ENCODE measurements at regions not wholly inside any gene's neighbourhood (a gene's known extent, or its start where the extent isn't known, plus 50 kb on each side); places are given as distances from the start of the nearest gene placed in this dataset.
A peak's percentile ranks its signal among the peaks of the same experiment; 100 is the strongest.

DNA sequence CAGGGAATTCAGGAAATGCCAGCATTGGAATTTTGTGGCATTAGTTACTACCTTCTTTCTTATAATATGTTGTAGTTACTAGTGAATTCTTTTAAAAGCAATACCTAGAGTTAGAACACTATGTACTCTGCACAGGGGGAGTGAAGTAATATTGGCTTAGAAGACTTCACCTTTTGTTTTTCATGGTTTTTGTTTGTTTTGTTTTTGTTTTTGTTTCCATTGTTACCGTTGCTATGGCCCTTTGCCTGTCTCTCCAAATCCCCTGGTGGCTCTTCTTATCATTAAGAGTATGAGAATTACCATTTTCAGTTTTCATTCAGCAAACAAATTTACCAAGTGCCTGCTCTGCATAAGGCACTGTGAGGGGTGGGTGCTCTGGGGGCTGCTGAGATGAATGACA is 160.1 kb downstream of the HAUS1 start:
- peaks cover 39% of the 10 kb centered on the region for H3K36me3 Mint-ChIP-seq (ENCODE audit: low read depth)
- no peaks in the 10 kb centered on the region for H3K27me3 Mint-ChIP-seq (ENCODE audit: low read depth)
- H3K4me3 Mint-ChIP-seq = no peak overlapping the region
- peaks cover 51% of the 10 kb centered on the region for H3K4me1 Mint-ChIP-seq (ENCODE audit: low read depth)
- DNase-seq (ENCODE audit: low spot score) = no peak
- H3K9me3 Mint-ChIP-seq = no peaks in the 10 kb centered on the region
- H3K27ac Mint-ChIP-seq = peak overlapping the region; percentile 21

DNA sequence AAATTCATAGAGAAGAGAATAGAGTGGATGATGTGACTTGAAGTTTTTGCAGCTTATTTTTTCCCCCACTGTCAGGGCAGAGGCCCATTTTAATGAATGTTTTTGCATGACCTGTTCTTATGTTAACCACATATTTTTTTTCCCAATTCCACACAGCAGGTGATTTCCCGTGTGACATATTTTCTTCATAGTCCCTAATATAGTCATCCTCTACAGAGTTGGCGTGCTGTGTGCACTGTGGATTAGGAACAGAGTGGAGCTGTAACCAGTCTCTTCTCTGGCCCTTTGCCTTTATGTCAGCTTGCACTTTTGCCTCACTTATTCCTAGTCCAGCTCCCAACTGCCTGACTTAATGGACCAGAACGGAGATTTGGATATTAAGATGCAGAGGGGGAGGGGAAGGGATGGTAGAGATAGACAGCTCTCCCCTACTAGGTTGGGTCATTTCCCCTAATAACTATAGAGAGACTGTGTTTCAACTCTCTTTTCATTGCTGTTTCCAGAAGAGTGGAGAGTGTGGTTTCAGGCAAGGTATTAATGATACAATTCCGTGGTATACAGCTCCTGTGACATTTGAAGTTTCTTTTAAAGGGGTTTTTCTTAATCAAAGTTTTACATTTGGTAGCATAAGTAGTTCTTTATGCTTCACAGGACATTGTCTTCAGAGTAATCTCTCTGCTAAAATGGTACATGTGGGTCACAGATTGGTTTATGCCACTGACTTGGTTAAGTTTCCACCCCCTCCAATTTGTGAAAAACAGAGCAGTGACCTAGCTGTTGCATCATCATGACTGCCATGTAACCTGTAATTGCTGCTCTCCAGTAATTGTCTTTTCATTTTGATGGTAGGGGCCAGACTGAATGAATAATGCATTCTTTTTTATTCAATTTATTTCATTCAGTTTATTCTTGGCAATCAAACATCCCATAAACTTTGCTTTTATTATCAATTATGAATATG is 161.3 kb downstream of the HAUS1 start:
- no peak for DNase-seq (ENCODE audit: low spot score)
- Mint-ChIP-seq H3K27me3 (ENCODE audit: low read depth) (no peaks in the 10 kb centered on the region), H3K27ac (no peak overlapping the region), H3K4me3 (no peak overlapping the region), H3K4me1 (ENCODE audit: low read depth) (peaks cover 46% of the 10 kb centered on the region), H3K9me3 (no peaks in the 10 kb centered on the region), H3K36me3 (ENCODE audit: low read depth) (peaks cover 37% of the 10 kb centered on the region)

DNA sequence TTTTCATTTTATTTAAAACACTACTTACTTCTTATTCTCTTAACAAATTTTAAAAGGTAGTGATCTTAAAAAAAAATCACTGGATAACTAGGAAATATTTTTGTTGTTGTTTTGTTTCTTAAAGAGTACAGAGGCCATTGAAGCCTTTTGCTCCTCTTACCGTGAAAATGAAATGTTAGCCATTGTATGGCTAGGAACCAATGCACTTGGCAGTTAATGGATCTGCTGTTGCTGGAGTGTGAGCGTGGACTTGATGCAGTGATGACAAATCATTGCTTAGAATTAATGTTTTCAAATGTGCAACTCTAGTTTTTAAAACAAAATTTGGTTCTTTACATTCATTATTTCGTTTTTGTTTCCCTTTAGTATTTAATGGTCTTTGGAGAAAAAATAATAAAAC is 162.3 kb downstream of the HAUS1 start:
- H3K4me3 Mint-ChIP-seq = no peak overlapping the region
- no peak overlapping the region for H3K27ac Mint-ChIP-seq
- H3K27me3 Mint-ChIP-seq (ENCODE audit: low read depth) = no peaks in the 10 kb centered on the region
- DNase-seq (ENCODE audit: low spot score) = no peak
- H3K36me3 Mint-ChIP-seq (ENCODE audit: low read depth) = peaks cover 39% of the 10 kb centered on the region
- peaks cover 44% of the 10 kb centered on the region for H3K4me1 Mint-ChIP-seq (ENCODE audit: low read depth)
- H3K9me3 Mint-ChIP-seq = no peaks in the 10 kb centered on the region

DNA sequence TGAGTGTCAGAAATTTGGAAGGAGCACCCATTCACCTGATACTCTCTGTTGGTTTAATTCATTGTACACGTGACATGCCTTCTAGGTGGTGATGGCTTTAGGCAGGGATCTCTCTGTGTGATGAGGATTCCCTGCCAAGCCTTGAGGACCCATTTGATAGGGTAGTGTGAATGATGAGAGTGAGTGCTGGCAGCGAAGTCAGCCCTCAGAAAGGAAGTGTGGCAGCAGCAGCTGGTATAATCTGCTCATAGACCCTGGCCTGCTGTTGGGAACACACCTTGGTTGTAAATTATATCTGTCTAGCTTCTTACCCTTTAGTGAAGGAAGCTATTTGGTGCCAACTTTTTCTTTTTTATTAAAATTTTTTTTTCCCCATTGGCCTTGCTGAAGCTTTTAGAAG is 164.5 kb downstream of the HAUS1 start:
- DNase-seq (ENCODE audit: low spot score) = no peak
- Mint-ChIP-seq H3K4me1 (ENCODE audit: low read depth) (peaks cover 30% of the 10 kb centered on the region), H3K36me3 (ENCODE audit: low read depth) (peaks cover 37% of the 10 kb centered on the region), H3K27ac (peak overlapping the region; percentile 17), H3K27me3 (ENCODE audit: low read depth) (no peaks in the 10 kb centered on the region), H3K4me3 (no peak overlapping the region), H3K9me3 (no peaks in the 10 kb centered on the region)

DNA sequence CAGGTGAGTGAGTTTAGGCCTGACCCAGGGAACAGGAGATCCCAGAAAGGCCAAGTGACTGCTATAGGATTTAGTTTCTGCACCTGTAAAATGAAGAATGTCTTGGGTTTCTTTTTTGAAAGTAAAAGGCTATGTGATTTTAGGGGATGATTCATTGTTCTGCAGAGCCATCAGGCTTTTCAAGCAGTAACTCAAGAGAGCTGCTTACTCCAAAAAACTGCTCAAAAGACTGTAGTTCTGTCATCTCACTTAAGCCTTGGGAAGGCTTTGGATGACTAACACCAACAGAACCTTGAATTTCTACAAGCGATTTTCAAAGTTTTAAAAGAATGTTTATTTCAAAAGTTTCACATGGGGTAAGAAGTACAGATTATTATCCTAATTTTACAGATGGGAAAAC is 165.1 kb downstream of the HAUS1 start:
- DNase-seq (ENCODE audit: low spot score) = no peak
- H3K36me3 Mint-ChIP-seq (ENCODE audit: low read depth) = peaks cover 31% of the 10 kb centered on the region
- H3K27ac Mint-ChIP-seq = no peak overlapping the region
- H3K27me3 Mint-ChIP-seq (ENCODE audit: low read depth) = no peaks in the 10 kb centered on the region
- H3K9me3 Mint-ChIP-seq = no peaks in the 10 kb centered on the region
- peak overlapping the region; percentile 1 for H3K4me3 Mint-ChIP-seq
- H3K4me1 Mint-ChIP-seq (ENCODE audit: low read depth) = peaks cover 29% of the 10 kb centered on the region

DNA sequence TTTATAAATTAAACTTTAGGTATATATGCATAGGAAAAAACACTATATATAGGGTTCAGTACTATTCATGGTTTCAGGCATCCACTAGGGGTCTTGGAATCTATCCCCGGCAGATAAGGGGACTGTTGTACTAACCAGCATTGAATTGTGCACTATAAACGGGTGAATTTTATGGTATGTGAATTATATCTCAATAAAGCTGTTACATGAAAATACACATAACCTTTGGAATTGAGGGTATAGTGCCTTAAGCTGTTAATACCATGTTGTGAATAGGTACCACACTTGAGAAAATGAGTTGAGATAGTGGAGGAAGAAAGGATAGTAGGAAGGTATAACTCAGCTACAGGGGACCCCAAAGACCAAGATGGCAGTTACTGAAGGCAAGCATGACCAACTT is 167.3 kb downstream of the HAUS1 start:
- no peak overlapping the region for H3K4me3 Mint-ChIP-seq
- no peaks in the 10 kb centered on the region for H3K27me3 Mint-ChIP-seq (ENCODE audit: low read depth)
- H3K4me1 Mint-ChIP-seq (ENCODE audit: low read depth) = peaks cover 22% of the 10 kb centered on the region
- no peak for DNase-seq (ENCODE audit: low spot score)
- peaks cover 19% of the 10 kb centered on the region for H3K36me3 Mint-ChIP-seq (ENCODE audit: low read depth)
- H3K9me3 Mint-ChIP-seq = no peaks in the 10 kb centered on the region
- no peak overlapping the region for H3K27ac Mint-ChIP-seq

DNA sequence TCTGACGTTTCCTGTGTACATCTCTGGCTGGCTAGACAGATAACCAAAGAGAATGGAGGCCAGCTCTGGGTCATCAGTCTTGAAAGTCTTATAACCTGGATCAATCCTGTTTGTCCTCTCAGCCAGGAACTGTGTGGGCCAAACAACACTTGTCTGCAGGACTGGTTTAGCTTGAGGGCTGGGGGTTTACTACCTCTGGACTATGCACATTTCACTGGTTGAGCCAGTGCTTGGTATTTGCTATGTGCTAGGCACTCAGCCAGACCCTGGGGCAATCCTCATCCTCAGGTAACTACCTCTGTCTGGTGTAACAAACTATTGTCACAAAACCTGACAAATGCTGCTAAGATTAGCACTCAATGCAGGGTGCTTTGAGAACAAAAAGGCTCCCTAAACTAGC is 169.7 kb downstream of the HAUS1 start:
- Mint-ChIP-seq H3K27me3 (ENCODE audit: low read depth) (no peaks in the 10 kb centered on the region), H3K9me3 (no peaks in the 10 kb centered on the region), H3K27ac (no peak overlapping the region)

DNA sequence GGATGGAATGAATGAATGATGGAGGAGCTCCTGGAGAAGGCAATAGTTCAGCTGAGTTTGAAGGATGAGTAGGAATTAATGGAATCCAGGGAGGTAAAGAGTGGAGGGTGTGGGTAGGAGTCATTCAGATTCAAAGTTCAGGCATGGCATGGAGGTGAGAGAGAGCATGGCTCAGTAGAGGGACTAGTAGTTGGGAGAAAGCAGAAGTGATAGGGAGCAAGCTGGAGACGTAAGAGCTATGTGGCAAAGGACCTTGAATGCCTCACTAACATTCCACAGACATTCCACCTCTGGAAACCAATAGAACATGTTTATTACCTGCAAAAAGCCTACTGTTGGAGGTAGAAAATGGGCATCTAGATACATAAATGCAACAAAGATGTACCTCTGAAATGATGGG is 170.1 kb downstream of the HAUS1 start:
- H3K4me3 Mint-ChIP-seq = no peak overlapping the region
- no peaks in the 10 kb centered on the region for H3K9me3 Mint-ChIP-seq
- no peak overlapping the region for H3K27ac Mint-ChIP-seq
- H3K36me3 Mint-ChIP-seq (ENCODE audit: low read depth) = peaks cover 6% of the 10 kb centered on the region
- H3K4me1 Mint-ChIP-seq (ENCODE audit: low read depth) = peaks cover 8% of the 10 kb centered on the region
- H3K27me3 Mint-ChIP-seq (ENCODE audit: low read depth) = no peaks in the 10 kb centered on the region
- no peak for DNase-seq (ENCODE audit: low spot score)

More for the DNA sequence above, 169.7 kb downstream of the HAUS1 start:
- peaks cover 10% of the 10 kb centered on the region for H3K36me3 Mint-ChIP-seq (ENCODE audit: low read depth)
- DNase-seq (ENCODE audit: low spot score) = no peak
- no peak overlapping the region for H3K4me3 Mint-ChIP-seq
- H3K4me1 Mint-ChIP-seq (ENCODE audit: low read depth) = peaks cover 12% of the 10 kb centered on the region

DNA sequence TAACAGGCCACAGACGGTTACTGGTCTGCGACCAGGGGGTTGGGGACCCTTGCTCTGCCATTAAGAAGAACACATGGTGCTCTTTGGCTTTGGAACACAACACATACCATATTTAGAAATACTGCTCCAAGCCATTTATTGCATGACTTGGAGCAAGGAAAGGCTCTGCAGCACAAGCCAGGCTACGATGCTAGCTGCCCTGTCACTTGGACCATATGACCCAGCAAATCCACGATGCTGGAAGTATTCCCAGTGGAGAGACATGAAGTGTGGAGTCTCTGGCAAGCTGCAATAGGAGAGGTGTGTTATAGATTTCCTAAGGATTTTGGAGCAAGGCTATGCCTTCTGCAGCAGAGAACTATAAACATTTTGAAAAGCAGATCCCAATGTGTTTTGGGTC is 171.2 kb downstream of the HAUS1 start:
- Mint-ChIP-seq H3K4me3 (no peak overlapping the region), H3K36me3 (ENCODE audit: low read depth) (peaks cover 2% of the 10 kb centered on the region), H3K27me3 (ENCODE audit: low read depth) (no peaks in the 10 kb centered on the region), H3K27ac (no peak overlapping the region), H3K4me1 (ENCODE audit: low read depth) (peaks cover 3% of the 10 kb centered on the region), H3K9me3 (no peaks in the 10 kb centered on the region)
- no peak for DNase-seq (ENCODE audit: low spot score)

DNA sequence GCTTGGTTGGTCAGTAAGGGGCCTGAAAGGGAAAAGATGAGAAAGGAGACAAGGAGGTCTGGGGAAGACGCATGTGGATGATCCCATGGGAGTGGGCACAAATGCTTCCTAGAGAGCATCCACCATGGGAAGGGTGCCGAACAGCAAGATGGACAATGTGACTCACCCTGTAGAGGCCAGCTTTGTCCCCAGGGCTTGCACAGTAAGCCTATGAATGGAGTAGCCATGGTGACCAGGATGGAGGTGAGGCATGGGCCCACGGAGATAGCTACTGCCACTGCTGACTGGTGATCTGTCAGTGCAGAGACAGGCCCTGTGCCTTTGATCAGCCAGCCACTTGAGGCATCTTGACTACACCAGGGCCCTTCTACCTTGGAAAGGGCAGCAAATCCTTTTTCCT is 172.6 kb downstream of the HAUS1 start:
- no peaks in the 10 kb centered on the region for H3K36me3 Mint-ChIP-seq (ENCODE audit: low read depth)
- H3K27ac Mint-ChIP-seq = no peak overlapping the region
- peaks cover 3% of the 10 kb centered on the region for H3K4me1 Mint-ChIP-seq (ENCODE audit: low read depth)
- no peaks in the 10 kb centered on the region for H3K9me3 Mint-ChIP-seq
- DNase-seq (ENCODE audit: low spot score) = no peak
- H3K27me3 Mint-ChIP-seq (ENCODE audit: low read depth) = no peaks in the 10 kb centered on the region
- no peak overlapping the region for H3K4me3 Mint-ChIP-seq

DNA sequence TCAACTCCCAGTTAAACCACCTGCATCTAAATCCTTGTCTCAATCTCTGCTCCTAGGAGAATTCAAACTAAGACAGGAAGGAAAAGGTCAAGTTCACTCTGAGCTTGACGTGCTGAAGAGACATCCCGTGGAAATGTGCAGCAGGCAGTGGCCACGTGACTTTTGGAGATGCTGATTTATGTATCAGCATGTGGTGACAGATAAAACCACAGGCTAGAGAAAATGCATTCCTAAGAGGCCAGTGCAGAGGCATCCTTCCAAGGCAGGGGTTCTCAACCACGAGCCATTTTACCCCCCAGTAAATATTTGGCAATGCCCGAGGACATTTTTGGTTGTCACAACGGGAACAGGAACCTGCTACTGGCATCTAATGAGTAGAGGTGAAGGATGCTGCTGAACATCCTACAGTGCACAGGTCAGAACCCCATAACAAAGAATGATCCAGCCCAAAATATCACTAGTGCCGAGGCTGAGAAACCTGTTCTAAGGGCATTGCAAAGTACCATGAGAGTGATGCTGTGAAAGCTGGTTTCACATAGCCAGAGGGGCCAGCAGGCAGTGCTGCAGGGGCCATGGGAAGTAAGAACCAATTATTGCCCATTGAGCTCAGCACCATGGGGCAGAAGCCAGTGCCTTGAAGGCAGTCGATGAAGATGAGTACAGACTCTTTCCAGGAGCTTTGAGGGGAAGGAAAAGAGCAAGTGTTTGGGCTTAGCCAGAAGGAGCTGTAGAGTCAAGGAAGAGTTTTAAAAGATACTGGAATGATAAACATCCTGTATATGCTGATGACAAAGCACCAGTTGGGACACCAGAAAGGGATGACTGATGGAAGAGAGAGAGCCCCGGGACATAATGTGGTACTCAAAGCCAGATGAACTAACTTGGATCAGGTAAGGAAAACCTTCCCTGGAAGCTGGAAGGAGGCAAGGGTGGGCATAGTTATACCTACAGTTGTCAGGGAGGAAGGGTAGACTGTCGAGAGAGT is 174.6 kb downstream of the HAUS1 start:
- Mint-ChIP-seq H3K9me3 (no peaks in the 10 kb centered on the region), H3K36me3 (ENCODE audit: low read depth) (no peaks in the 10 kb centered on the region), H3K4me1 (ENCODE audit: low read depth) (peaks cover 3% of the 10 kb centered on the region), H3K27ac (no peak overlapping the region), H3K27me3 (ENCODE audit: low read depth) (no peaks in the 10 kb centered on the region), H3K4me3 (no peak overlapping the region)
- no peak for DNase-seq (ENCODE audit: low spot score)

DNA sequence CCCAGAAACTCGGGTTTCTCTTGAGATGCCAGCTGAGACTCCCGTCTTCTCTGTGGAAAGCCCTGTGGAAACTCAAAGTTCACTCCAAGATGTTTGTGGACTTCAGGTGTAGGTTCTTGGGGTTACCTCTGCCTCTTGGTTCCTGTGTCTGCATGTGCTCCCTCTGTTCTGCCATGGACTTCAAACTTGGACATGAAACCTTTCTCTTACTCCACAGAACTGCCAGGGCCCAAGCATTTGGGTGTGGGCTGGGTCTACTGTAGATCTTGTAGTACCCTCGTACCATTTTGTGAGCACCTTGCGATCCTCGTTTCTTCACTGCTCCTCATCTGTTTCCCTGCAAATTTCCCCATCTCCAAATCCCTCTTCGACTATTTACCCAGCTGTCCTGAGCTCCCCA is 175.5 kb downstream of the HAUS1 start:
- Mint-ChIP-seq H3K4me3 (no peak overlapping the region), H3K36me3 (ENCODE audit: low read depth) (no peaks in the 10 kb centered on the region), H3K4me1 (ENCODE audit: low read depth) (peaks cover 3% of the 10 kb centered on the region), H3K27ac (no peak overlapping the region), H3K9me3 (no peaks in the 10 kb centered on the region), H3K27me3 (ENCODE audit: low read depth) (no peaks in the 10 kb centered on the region)
- DNase-seq (ENCODE audit: low spot score) = no peak

DNA sequence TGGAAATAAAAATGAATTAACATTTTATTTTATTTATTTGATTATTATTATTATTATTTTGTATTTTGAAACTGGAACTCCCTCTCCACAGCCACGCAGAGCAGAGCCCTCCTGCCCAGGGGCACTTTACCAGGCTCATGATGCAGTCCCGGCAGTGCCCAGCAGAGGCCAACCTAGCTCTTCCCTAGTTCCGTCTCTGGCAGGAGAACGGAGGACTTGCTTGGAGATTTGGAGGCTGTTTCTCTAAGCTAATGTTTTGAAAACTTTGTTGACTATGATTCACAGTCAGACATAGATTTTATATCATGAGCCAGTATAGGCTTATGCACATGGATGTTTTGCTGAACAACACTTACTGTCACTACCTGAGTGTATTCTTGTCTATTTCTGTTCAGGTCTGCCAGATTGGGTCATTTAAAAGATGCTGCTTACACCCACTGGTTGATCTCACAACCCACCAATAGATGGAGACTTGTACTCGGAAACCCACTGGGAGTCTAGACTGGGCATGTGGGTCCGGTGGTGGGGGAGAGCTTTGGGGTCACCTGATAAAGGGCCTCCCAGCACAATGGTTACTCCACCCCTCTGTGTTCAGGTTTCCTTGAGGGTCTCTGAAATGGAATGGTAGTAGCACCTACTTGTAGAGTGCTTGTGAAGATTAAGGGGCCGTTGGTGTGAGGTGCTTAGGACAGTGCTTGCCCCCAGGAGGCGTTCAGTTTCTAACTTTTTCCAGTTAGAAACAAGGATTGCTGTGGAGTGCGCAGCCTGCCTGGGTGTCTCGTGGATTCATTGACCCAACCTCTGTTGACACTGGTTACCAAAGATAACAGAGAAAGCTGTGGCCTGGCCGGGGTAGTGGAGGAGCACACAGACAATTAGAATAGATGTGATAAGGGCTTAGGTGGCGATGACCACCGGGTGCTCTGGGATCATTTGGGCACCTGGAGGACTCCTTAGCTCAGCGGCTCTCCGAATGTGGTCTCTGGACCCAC is 177.3 kb downstream of the HAUS1 start:
- H3K27ac Mint-ChIP-seq = no peak overlapping the region

More for the DNA sequence above, 177.3 kb downstream of the HAUS1 start:
- Mint-ChIP-seq H3K27me3 (ENCODE audit: low read depth) (no peaks in the 10 kb centered on the region), H3K36me3 (ENCODE audit: low read depth) (no peaks in the 10 kb centered on the region), H3K4me3 (no peak overlapping the region), H3K9me3 (no peaks in the 10 kb centered on the region), H3K4me1 (ENCODE audit: low read depth) (peaks cover 3% of the 10 kb centered on the region)
- peak; percentile 30 for DNase-seq (ENCODE audit: low spot score)
